Adipocyte (in vitro differentiated cells): ENCODE measurements at regions not wholly inside any gene's neighbourhood (a gene's known extent, or its start where the extent isn't known, plus 50 kb on each side); places are given as distances from the start of the nearest gene placed in this dataset.
"Not testable (repeated sequence)": the region's sequence is repeated elsewhere in the genome, so short reads cannot be mapped to it uniquely, and the experiment has no call there.

ENCODE experiments used
- DNase-seq: peaks from one replicate; pipeline ENCODE4 v3.0.0-alpha.2; 2015; ENCODE audit warnings: low read depth
- H3K27me3 ChIP-seq: replicated peaks from 2 replicates; pipeline ENCODE4 v1.7.0; 2013; ENCODE audit warnings: mild to moderate bottlenecking, low read length, moderate library complexity; ENCODE audit not compliant: control insufficient read depth, insufficient read depth
- H3K36me3 ChIP-seq: 2 replicates; pipeline ENCODE4 v1.7.0; 2013; ENCODE audit warnings: low read length, mild to moderate bottlenecking, moderate library complexity; ENCODE audit not compliant: control insufficient read depth, insufficient read depth, severe bottlenecking
- H3K4me1 ChIP-seq: 2 replicates; pipeline ENCODE4 v1.7.0; 2013; ENCODE audit warnings: mild to moderate bottlenecking, low read length, moderate library complexity; ENCODE audit not compliant: control insufficient read depth, insufficient read depth
- H3K4me3 ChIP-seq: 2 replicates; pipeline ENCODE4 v1.7.0; 2013; ENCODE audit warnings: mild to moderate bottlenecking, low read length, moderate library complexity
- H3K9ac ChIP-seq: 2 replicates; pipeline ENCODE4 v1.7.0; 2013; ENCODE audit warnings: mild to moderate bottlenecking, low read length, moderate library complexity
- H3K9me3 ChIP-seq: 2 replicates; pipeline ENCODE4 v1.7.0; 2013; ENCODE audit warnings: mild to moderate bottlenecking, low read length, moderate library complexity; ENCODE audit not compliant: control insufficient read depth

- H3K27me3 ChIP-seq = peaks cover 4% of the 10 kb centered on the region
- no peaks in the 10 kb centered on the region for H3K9me3 ChIP-seq
- no peaks in the 10 kb centered on the region for H3K4me1 ChIP-seq
- DNase-seq = no peak
- H3K36me3 ChIP-seq = no peaks in the 10 kb centered on the region
- no peak overlapping the region for H3K4me3 ChIP-seq
- no peak overlapping the region for H3K9ac ChIP-seq
These were observed 153.6 kb upstream of the NRXN3 start for GRCh38 chr14:78016532-78016931.

GRCh38 chr14:78018283-78018682, 151.9 kb upstream of the NRXN3 start:
- no peaks in the 10 kb centered on the region for H3K4me1 ChIP-seq
- no peak overlapping the region for H3K4me3 ChIP-seq
- DNase-seq = no peak

GRCh38 chr14:78022059-78022458, 148.1 kb upstream of the NRXN3 start:
- DNase-seq = peak; percentile 26
- Histone ChIP-seq H3K9ac (no peak overlapping the region), H3K27me3 (no peaks in the 10 kb centered on the region), H3K36me3 (no peaks in the 10 kb centered on the region), H3K9me3 (no peaks in the 10 kb centered on the region), H3K4me3 (no peak overlapping the region), H3K4me1 (no peaks in the 10 kb centered on the region)

More at GRCh38 chr14:78018283-78018682, 151.9 kb upstream of the NRXN3 start:
- H3K9ac ChIP-seq = no peak overlapping the region
- H3K27me3 ChIP-seq = peaks cover 4% of the 10 kb centered on the region
- no peaks in the 10 kb centered on the region for H3K9me3 ChIP-seq
- H3K36me3 ChIP-seq = no peaks in the 10 kb centered on the region

- H3K27me3 ChIP-seq = no peaks in the 10 kb centered on the region
- no peak overlapping the region for H3K9ac ChIP-seq
- H3K9me3 ChIP-seq = no peaks in the 10 kb centered on the region
- H3K4me1 ChIP-seq = no peaks in the 10 kb centered on the region
- H3K36me3 ChIP-seq = no peaks in the 10 kb centered on the region
- no peak overlapping the region for H3K4me3 ChIP-seq
- DNase-seq = no peak
These were observed 147.1 kb upstream of the NRXN3 start for GRCh38 chr14:78023112-78023511.

- no peak for DNase-seq
These were observed 141.7 kb upstream of the NRXN3 start for GRCh38 chr14:78028471-78028870.

GRCh38 chr14:78029601-78030372, 140.4 kb upstream of the NRXN3 start:
- Histone ChIP-seq H3K27me3 (peaks cover 19% of the 10 kb centered on the region), H3K4me3 (no peak overlapping the region), H3K36me3 (no peaks in the 10 kb centered on the region), H3K9ac (no peak overlapping the region), H3K4me1 (no peaks in the 10 kb centered on the region), H3K9me3 (no peaks in the 10 kb centered on the region)
- DNase-seq = no peak

More at GRCh38 chr14:78028471-78028870, 141.7 kb upstream of the NRXN3 start:
- H3K4me1 ChIP-seq = no peaks in the 10 kb centered on the region
- no peaks in the 10 kb centered on the region for H3K36me3 ChIP-seq
- no peaks in the 10 kb centered on the region for H3K9me3 ChIP-seq
- H3K27me3 ChIP-seq = peaks cover 12% of the 10 kb centered on the region
- no peak overlapping the region for H3K9ac ChIP-seq
- no peak overlapping the region for H3K4me3 ChIP-seq

- Histone ChIP-seq H3K9ac (no peak overlapping the region), H3K36me3 (no peaks in the 10 kb centered on the region), H3K27me3 (peaks cover 7% of the 10 kb centered on the region), H3K4me1 (no peaks in the 10 kb centered on the region), H3K4me3 (no peak overlapping the region), H3K9me3 (peaks cover 4% of the 10 kb centered on the region)
- DNase-seq = no peak
These were observed 126.8 kb upstream of the NRXN3 start for GRCh38 chr14:78043349-78043748.

GRCh38 chr14:78048120-78048519, 122.1 kb upstream of the NRXN3 start:
- Histone ChIP-seq H3K27me3 (peaks cover 7% of the 10 kb centered on the region), H3K9me3 (no peaks in the 10 kb centered on the region), H3K4me1 (no peaks in the 10 kb centered on the region), H3K36me3 (no peaks in the 10 kb centered on the region), H3K4me3 (no peak overlapping the region), H3K9ac (no peak overlapping the region)
- DNase-seq = no peak

GRCh38 chr14:78056890-78057289, 113.3 kb upstream of the NRXN3 start:
- DNase-seq, H3K4me1 ChIP-seq, H3K9me3 ChIP-seq, H3K9ac ChIP-seq, H3K36me3 ChIP-seq, H3K4me3 ChIP-seq, H3K27me3 ChIP-seq: not testable (repeated sequence)

- H3K4me3 ChIP-seq = no peak overlapping the region
- DNase-seq = no peak
- H3K9ac ChIP-seq = no peak overlapping the region
- no peaks in the 10 kb centered on the region for H3K4me1 ChIP-seq
- no peaks in the 10 kb centered on the region for H3K27me3 ChIP-seq
- H3K9me3 ChIP-seq = no peaks in the 10 kb centered on the region
- no peaks in the 10 kb centered on the region for H3K36me3 ChIP-seq
These were observed 99.8 kb upstream of the NRXN3 start for GRCh38 chr14:78070344-78070743.

GRCh38 chr14:78071016-78071549, 99.1 kb upstream of the NRXN3 start:
- DNase-seq = no peak
- Histone ChIP-seq H3K36me3 (no peaks in the 10 kb centered on the region), H3K9ac (no peak overlapping the region), H3K27me3 (no peaks in the 10 kb centered on the region), H3K4me3 (no peak overlapping the region), H3K9me3 (no peaks in the 10 kb centered on the region), H3K4me1 (no peaks in the 10 kb centered on the region)
